IPS-NIHi11 (cell line): ENCODE measurements at regions not wholly inside any gene's neighbourhood (a gene's known extent, or its start where the extent isn't known, plus 50 kb on each side); places are given as distances from the start of the nearest gene placed in this dataset.

Experiments
- DNase-seq: peaks from one replicate; pipeline ENCODE4 v3.0.0; 2012; ENCODE audit warnings: mixed read lengths, low spot score

- DNase-seq = no peak
Measured at GRCh38 chrY:15404551-15404950, 880.2 kb downstream of the NLGN4Y start.

DNA sequence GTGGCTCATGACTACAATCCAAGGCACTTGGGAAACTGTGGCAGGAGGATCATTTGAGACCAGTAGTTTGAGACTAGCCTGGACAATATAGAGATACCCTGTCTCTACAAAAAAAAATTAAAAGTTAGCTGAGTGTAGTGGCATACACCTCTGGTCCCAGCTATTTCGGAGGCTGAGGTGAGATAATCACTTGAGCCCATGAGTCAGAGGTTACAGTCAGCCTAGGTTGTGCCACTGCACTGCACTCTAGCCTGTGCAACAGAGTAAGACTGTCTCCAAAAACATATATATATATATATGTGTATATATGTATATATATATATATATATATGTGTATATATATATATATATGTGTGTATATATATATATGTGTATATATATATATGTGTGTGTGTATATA lies 890.8 kb downstream of the NLGN4Y start:
- DNase-seq = no peak

- DNase-seq = no peak
Measured at GRCh38 chrY:15418613-15419012, 894.3 kb downstream of the NLGN4Y start.

- DNase-seq = peak; percentile 35
Measured at GRCh38 chrY:15424665-15425132, 900.4 kb downstream of the NLGN4Y start.

DNA sequence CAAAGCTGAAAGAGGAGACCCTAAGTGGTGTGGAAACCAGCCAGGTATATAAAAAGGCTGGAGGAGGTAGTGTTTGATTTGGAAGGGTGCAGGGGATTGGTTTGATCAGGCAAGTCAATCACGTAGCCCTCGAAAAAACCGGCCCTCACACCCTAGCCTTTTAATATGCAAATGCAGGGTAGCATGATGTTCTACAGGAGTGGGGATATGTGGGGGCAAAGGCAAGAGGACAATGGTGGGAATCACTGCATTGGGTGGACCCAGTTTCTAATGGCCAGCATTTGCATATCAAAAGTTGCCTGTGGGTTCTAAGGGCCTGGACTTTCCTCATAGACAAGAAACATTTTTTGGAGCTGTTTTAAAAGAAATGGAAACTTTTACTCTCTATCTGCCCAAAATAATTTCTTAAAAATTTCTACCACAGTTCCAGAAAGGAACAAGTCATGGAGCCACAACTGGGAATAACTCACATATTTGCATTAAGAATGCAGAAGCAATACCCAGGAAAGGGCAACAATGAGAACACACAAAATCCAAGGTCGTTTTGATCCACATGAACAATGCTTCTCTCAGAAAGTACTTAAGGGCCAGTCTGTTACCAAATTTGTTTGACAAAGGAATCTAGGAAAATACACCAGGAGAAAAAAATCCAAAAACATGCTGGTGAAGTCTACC lies 915.8 kb downstream of the NLGN4Y start:
- no peak for DNase-seq

DNA sequence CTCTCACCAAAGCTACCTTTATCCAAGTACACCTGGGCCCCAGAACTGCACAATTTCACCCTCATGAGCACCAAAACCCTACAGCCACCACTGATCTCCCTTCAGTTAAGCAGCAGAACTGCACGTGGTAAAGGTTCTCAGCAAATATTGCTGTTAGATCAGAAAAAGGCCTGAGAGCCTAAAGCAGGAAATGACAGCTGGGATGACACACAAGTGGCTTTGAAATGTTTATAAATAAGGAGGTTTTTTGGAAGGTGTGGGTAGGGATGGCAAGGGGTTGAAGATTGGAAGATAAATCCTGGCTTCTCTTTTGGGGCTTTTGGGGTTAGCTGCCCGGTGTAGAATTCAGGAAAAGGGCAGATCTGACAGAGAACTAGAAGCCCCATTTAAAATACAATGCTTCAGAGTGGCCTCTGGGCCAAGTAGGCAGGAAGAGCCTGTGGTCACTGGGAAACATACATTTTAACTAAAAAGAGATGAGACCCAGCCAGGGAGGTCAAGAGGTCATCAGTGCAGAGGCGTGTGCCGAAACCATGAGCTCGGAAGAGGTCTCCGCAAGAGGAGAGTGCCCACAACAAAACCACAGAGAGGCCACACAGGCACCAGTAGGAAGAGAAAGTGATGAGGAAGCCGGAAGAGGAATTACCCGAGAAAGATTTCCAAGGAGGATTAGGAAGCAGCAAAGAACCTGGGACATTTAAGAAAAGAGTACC lies 916.5 kb downstream of the NLGN4Y start:
- DNase-seq = no peak

DNA sequence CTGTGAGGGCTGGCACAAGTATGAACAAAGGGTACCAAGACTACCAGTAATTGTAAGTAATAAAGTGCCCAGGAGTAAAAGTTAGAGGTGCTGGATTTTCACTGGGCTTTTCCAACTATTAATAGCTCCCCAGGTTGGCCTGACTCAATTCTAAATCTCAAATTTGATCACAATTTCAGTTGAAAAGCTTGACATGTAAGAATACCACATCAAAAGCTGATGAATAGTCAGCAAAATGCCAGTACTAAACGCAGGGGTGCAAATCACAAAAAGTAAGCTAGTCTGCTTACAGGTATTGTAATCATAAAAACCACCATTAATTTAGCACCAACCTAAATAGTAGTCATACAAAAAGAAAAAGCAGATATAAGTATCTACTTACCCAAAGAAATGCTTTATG lies 917.5 kb downstream of the NLGN4Y start:
- no peak for DNase-seq

DNA sequence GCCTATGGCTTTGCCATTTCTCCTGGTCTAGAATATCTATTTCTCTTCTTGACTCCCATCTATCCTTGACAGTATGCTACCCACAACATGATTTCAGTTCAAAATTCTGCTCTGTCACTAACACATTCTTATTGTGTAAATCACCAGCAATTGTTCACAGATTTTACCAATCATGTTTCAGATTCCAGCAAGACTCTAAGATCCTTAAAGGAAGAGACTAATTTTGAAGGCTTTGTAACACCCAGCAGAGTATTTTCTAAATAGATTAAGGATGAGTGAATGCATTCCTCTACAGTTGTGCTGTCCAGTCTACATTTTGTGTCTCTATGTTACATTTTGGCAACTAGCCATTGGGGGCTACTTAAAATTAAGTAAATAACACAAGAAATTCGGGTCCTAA lies 921.5 kb downstream of the NLGN4Y start:
- no peak for DNase-seq

DNA sequence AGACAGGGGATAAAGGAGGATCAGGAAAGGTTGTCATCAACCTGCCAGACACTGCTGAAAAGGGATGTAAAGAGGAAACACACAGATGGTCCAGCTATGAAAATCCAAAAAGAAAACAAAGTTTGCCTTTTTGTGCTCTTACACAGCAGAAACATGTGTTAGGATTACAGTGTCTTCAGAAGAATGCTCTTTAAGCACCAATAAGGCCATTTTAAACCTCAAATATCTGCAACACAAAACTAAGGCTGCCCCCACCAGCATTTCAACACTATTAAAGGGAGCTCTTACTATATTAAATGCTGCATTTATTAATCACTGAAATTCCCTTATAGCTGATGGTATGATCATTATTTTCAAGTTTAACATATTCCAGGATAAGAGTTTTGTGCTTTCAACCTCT lies 922.5 kb downstream of the NLGN4Y start:
- DNase-seq = no peak

GRCh38 chrY:15447959-15448358 lies 923.6 kb downstream of the NLGN4Y start:
- DNase-seq = no peak

GRCh38 chrY:15455133-15455937 lies 931.0 kb downstream of the NLGN4Y start:
- DNase-seq = no peak

DNA sequence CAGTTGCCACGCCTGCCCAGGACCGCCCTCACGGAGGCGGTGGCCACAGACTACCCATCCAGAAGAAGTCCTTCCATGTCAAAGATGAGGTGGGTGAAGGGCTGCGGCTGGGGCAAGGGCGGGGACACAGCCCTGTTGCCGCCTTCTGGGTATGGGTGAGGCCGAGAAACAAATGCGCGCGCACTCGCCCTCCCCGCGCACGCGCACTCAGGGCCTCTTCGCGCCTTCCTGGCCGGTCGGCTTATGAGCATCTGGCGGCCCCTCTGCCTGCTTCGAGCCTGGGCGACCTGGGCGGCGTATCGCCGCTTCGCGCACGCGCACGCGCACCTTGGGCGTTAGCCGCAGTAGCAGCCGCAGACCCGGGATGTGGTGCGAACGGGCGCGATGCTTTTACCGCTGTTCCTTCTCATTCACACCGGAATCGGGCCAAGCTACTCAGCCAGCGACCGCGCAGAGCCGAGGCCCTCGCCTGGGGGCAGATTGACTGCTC lies 931.7 kb downstream of the NLGN4Y start:
- no peak for DNase-seq

DNA sequence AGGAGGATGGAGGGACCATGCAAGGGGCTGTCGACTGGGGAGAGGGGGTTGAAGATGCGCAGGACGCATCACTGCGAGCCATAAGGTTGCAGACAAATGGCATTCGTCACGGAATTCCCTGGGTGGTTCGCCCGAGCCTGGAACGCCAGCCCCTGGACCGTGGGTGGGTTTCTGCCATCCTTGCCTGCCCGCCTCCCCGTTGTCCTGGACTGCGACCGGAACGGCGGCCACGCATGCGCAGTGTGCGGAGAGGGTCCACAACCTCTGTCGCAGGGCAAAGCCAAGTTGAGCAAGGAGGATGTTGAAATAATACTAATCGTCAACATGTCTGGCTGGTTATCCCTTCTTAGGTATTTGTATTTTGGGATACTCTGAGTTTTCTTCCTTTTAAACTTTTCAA lies 932.2 kb downstream of the NLGN4Y start:
- no peak for DNase-seq

DNA sequence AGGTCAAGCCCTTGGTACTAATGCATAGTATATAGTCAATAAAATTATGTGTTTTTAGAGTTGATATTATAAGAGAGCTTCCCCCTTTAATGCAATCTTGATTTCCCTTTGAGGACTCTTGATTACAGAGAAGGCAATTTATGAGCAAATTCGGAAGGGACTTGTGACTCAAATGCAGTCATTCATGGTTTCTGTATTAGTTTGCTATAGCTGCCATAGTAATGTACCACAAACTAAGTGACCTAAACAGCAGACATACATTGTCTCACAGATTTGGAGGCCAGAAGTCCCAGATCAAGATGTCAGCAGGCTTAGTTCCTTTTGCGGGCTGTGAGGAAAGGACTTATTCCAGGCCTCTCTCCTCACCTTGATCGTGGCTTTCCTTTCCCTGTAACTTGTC lies 933.4 kb downstream of the NLGN4Y start:
- no peak for DNase-seq

- DNase-seq = no peak
Measured at GRCh38 chrY:15458426-15458825, 934.1 kb downstream of the NLGN4Y start.

GRCh38 chrY:15465880-15466279 lies 941.6 kb downstream of the NLGN4Y start:
- no peak for DNase-seq

- DNase-seq = no peak
Measured at GRCh38 chrY:15466891-15467290, 942.6 kb downstream of the NLGN4Y start.

GRCh38 chrY:15468091-15468490 lies 943.8 kb downstream of the NLGN4Y start:
- DNase-seq = no peak

DNA sequence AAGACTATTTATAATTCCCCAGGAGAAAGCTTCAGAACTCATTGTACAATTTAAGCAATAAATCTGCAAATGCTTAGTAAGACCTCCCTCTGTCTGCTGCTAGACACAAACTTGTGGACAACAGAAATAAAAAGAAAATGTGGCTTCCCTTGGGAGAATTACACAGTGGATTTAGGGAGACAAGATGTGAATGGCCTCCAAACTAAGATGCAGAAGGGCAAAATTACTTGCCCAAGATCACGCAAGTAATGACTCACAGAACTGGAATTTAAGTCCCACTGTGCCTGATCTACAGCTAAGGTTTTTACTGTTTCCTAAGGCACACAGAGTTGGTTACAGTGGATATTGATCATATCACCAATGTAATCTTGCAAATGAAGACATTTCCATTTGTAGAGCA lies 947.0 kb downstream of the NLGN4Y start:
- no peak for DNase-seq

GRCh38 chrY:15478348-15478963 lies 954.1 kb downstream of the NLGN4Y start:
- no peak for DNase-seq

DNA sequence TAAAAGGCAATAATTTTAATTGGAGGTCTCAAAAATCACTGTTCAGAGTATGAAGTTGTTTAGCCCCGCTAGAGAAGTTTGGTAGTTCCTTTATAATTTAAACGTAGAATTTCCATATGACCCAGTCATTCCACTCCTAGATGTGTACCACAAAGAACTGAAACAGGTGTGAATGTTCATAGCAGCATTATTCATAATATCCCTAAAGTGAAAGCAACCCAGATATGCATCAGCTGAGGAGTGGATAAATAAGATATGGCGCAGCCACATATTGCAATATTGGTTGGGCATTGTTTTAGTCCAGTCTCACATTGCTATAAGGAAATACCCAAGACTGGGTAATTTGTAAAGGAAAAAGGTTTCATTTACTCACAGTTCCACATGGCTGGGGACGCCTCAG lies 976.2 kb downstream of the NLGN4Y start:
- no peak for DNase-seq

GRCh38 chrY:15501181-15501580 lies 976.9 kb downstream of the NLGN4Y start:
- DNase-seq = no peak
